Hepatocyte (in vitro differentiated cells): ENCODE measurements at regions not wholly inside any gene's neighbourhood (a gene's known extent, or its start where the extent isn't known, plus 50 kb on each side); places are given as distances from the start of the nearest gene placed in this dataset.

Experiments used
- CTCF ChIP-seq: fragments of 200-600 bp; sonication (generic); IDR thresholded peaks from 2 replicates; pipeline ENCODE4 v1.5.1; 2016; ENCODE audit warnings: antibody characterized with exemption, mild to moderate bottlenecking; ENCODE audit not compliant: poor library complexity
- EZH2phosphoT487 ChIP-seq: fragments of 200-600 bp; sonication (generic); IDR thresholded peaks from one replicate; pipeline ENCODE4 v1.6.1; 2018; ENCODE audit warnings: antibody characterized with exemption, mild to moderate bottlenecking, low read depth, moderate library complexity; ENCODE audit not compliant: unreplicated experiment, severe bottlenecking

- TF ChIP-seq CTCF (no peak), EZH2phosphoT487 (no peak)
Measured at GRCh38 chr1:38611664-38612211, 247.8 kb downstream of the RRAGC start.
